ENCODE measurements at regions not wholly inside any gene's neighbourhood (a gene's known extent, or its start where the extent isn't known, plus 50 kb on each side); places are given as distances from the start of the nearest gene placed in this dataset.

DNA sequence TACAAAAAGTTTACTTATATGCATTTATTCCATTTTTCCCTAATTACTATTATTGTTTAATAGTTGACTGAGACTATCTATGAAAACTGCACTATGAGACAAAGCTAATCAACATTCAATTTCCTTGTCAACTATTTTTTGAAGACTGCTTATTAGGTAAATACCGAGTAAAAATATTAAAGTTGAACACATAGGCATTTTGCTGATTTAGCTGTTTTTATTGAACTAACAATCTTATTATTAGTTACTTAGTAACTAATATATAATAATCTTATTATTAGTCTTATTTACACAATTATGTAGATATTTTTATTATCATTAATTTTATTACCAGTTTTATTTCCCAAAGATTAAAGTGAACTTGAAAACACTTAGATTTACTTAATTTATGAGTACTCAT lies 728.8 kb downstream of the TENT5A start:
- TF ChIP-seq CTCF (IDR thresholded peaks at IDR 0.05; ENCODE audit: low read depth, low read length, poor library complexity, severe bottlenecking): no peak
- no peak for TF ChIP-seq EZH2phosphoT487 (IDR thresholded peaks at IDR 0.05; ENCODE audit: borderline replicate concordance, low read length)

All from DOHH2 (cell line).